Neural cell (in vitro differentiated cells): ENCODE measurements at regions not wholly inside any gene's neighbourhood (a gene's known extent, or its start where the extent isn't known, plus 50 kb on each side); places are given as distances from the start of the nearest gene placed in this dataset.

Experiments
- EP300 ChIP-seq: fragments of 450-650 bp; conservative IDR thresholded peaks from 2 replicates; pipeline ENCODE4 v1.6.1; 2014; ENCODE audit warnings: antibody characterized with exemption, mild to moderate bottlenecking, moderate library complexity; ENCODE audit not compliant: poor library complexity, severe bottlenecking
- EZH2 ChIP-seq: fragments of 200-600, 300-800 bp; shearing (Covaris generic), sonication (generic); IDR thresholded peaks from 2 replicates; pipeline ENCODE4 v1.6.1; 2014; ENCODE audit warnings: antibody characterized with exemption, low read length, borderline replicate concordance, mild to moderate bottlenecking; ENCODE audit not compliant: insufficient read depth, poor library complexity, severe bottlenecking
- POLR2AphosphoS5 ChIP-seq: IDR thresholded peaks from 2 replicates; pipeline ENCODE4 v1.6.1; 2012
- RAD21 ChIP-seq: fragments of 450-650 bp; conservative IDR thresholded peaks from 2 replicates; pipeline ENCODE4 v1.6.1; 2014; ENCODE audit warnings: antibody characterized with exemption, mild to moderate bottlenecking, moderate library complexity
- TF ChIP-seq, protein P1 (sequence below): fragments of 450-650 bp; IDR thresholded peaks from 2 replicates; pipeline ENCODE4 v1.5.1; 2014; ENCODE audit warnings: antibody characterized with exemption, mild to moderate bottlenecking, moderate library complexity; ENCODE audit not compliant: poor library complexity, severe bottlenecking

GRCh38 chr21:22154579-22155274, 1156.5 kb downstream of the NCAM2 start:
- TF ChIP-seq, protein P1, sequence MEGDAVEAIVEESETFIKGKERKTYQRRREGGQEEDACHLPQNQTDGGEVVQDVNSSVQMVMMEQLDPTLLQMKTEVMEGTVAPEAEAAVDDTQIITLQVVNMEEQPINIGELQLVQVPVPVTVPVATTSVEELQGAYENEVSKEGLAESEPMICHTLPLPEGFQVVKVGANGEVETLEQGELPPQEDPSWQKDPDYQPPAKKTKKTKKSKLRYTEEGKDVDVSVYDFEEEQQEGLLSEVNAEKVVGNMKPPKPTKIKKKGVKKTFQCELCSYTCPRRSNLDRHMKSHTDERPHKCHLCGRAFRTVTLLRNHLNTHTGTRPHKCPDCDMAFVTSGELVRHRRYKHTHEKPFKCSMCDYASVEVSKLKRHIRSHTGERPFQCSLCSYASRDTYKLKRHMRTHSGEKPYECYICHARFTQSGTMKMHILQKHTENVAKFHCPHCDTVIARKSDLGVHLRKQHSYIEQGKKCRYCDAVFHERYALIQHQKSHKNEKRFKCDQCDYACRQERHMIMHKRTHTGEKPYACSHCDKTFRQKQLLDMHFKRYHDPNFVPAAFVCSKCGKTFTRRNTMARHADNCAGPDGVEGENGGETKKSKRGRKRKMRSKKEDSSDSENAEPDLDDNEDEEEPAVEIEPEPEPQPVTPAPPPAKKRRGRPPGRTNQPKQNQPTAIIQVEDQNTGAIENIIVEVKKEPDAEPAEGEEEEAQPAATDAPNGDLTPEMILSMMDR = no peak
- no peak for TF ChIP-seq EZH2
- TF ChIP-seq RAD21 = no peak
- TF ChIP-seq EP300 = no peak
- no peak for TF ChIP-seq POLR2AphosphoS5
